HG02678 (cell line): ENCODE measurements at regions not wholly inside any gene's neighbourhood (a gene's known extent, or its start where the extent isn't known, plus 50 kb on each side); places are given as distances from the start of the nearest gene placed in this dataset.

Source experiments
- ATAC-seq: cut with Tn5 transposase; IDR thresholded peaks from one replicate; pipeline ENCODE4 v1.9.1; 2021; ENCODE audit warnings: mild to moderate bottlenecking, moderate library complexity; ENCODE audit not compliant: unreplicated experiment

GRCh38 chr3:7881946-7882345 is 619.7 kb upstream of the LMCD1 start:
- no peak for ATAC-seq

GRCh38 chr3:7897655-7898054 is 604.0 kb upstream of the LMCD1 start:
- ATAC-seq: no peak

- no peak for ATAC-seq
These were observed 588.3 kb upstream of the LMCD1 start for GRCh38 chr3:7913283-7913682.

- ATAC-seq: no peak
These were observed 586.3 kb upstream of the LMCD1 start for GRCh38 chr3:7915356-7915755.

- no peak for ATAC-seq
These were observed 584.0 kb upstream of the LMCD1 start for GRCh38 chr3:7917443-7918151.

- ATAC-seq: no peak
These were observed 581.4 kb upstream of the LMCD1 start for GRCh38 chr3:7920211-7920610.

GRCh38 chr3:7924228-7924627 is 577.4 kb upstream of the LMCD1 start:
- ATAC-seq: no peak

- no peak for ATAC-seq
These were observed 574.6 kb upstream of the LMCD1 start for GRCh38 chr3:7927015-7927414.

GRCh38 chr3:7927864-7928263 is 573.8 kb upstream of the LMCD1 start:
- no peak for ATAC-seq

- ATAC-seq: no peak
These were observed 572.2 kb upstream of the LMCD1 start for GRCh38 chr3:7929319-7929889.

GRCh38 chr3:7934362-7934761 is 567.3 kb upstream of the LMCD1 start:
- ATAC-seq: no peak

GRCh38 chr3:7947930-7948329 is 553.7 kb upstream of the LMCD1 start:
- no peak for ATAC-seq

- no peak for ATAC-seq
These were observed 550.7 kb upstream of the LMCD1 start for GRCh38 chr3:7950890-7951289.

- no peak for ATAC-seq
These were observed 548.1 kb upstream of the LMCD1 start for GRCh38 chr3:7953449-7954014.

- ATAC-seq: no peak
These were observed 544.6 kb upstream of the LMCD1 start for GRCh38 chr3:7957024-7957423.

- no peak for ATAC-seq
These were observed 542.5 kb upstream of the LMCD1 start for GRCh38 chr3:7959094-7959493.

- ATAC-seq: no peak
These were observed 541.0 kb upstream of the LMCD1 start for GRCh38 chr3:7960601-7961000.

GRCh38 chr3:7962301-7962700 is 539.3 kb upstream of the LMCD1 start:
- no peak for ATAC-seq

GRCh38 chr3:7964899-7965298 is 536.7 kb upstream of the LMCD1 start:
- ATAC-seq: no peak

- ATAC-seq: no peak
These were observed 528.6 kb upstream of the LMCD1 start for GRCh38 chr3:7973006-7973405.

- ATAC-seq: no peak
These were observed 524.2 kb upstream of the LMCD1 start for GRCh38 chr3:7977245-7978086.

GRCh38 chr3:7978087-7978422 is 523.6 kb upstream of the LMCD1 start:
- no peak for ATAC-seq
